HEK293 (cell line): ENCODE measurements at regions not wholly inside any gene's neighbourhood (a gene's known extent, or its start where the extent isn't known, plus 50 kb on each side); places are given as distances from the start of the nearest gene placed in this dataset.

Source experiments
- CTCF ChIA-PET: fragments of 350-600 bp; formaldehyde crosslinking; extraction: SDS; loops from one replicate; lab custom pipeline; 2021; ENCODE audit warnings: antibody characterized with exemption; lab: Yijun Ruan, JAX
- POLR2A ChIA-PET: fragments of 300-600 bp; formaldehyde crosslinking; extraction: SDS; loops from one replicate; lab custom pipeline; 2020; ENCODE audit warnings: antibody characterized with exemption, inconsistent platforms; lab: Yijun Ruan, JAX
- H3K27ac ChIP-seq: fragments of 200-500 bp; sonication (Bioruptor generic); 2 replicates; pipeline ENCODE4 v1.5.1; 2014; ENCODE audit warnings: low read depth, low read length, control low read depth, inconsistent platforms; ENCODE audit errors: extremely low read depth
- H3K36me3 ChIP-seq, 2 experiments: fragments of 200-500 bp in 1 of 2; sonication (Bioruptor generic) in 1 of 2; 1 replicate in 1 of 2; 2 replicates in 1 of 2; pipeline ENCODE4 v1.5.1; 2014 to 2017; ENCODE audit warnings: inconsistent platforms in 2 of 2, low read length in 2 of 2; ENCODE audit not compliant: control insufficient read depth in 2 of 2, insufficient read depth in 1 of 2
- H3K4me1 ChIP-seq: fragments of 200-500 bp; sonication (Bioruptor generic); 2 replicates; pipeline ENCODE4 v1.5.1; 2014; ENCODE audit warnings: mild to moderate bottlenecking, low read length, inconsistent platforms; ENCODE audit not compliant: control insufficient read depth, insufficient read depth
- H3K4me3 ChIP-seq: 2 replicates; pipeline ENCODE4 v1.5.1; 2011; ENCODE audit warnings: low read depth, mild to moderate bottlenecking, control low read depth, low read length, moderate library complexity
- H3K9me3 ChIP-seq: fragments of 200-500 bp; sonication (Bioruptor generic); 2 replicates; pipeline ENCODE4 v1.5.1; 2014; ENCODE audit warnings: low read depth, low read length, inconsistent platforms; ENCODE audit not compliant: control insufficient read depth, insufficient read depth
- KLF10 ChIP-seq: fragments of 450-650 bp; IDR thresholded peaks from 2 replicates; pipeline ENCODE4 v1.5.1; 2018; ENCODE audit warnings: missing biosample characterization, mild to moderate bottlenecking, missing genetic modification characterization
- MEIS1 ChIP-seq: sonication (generic); formaldehyde crosslinking; IDR thresholded peaks from 2 replicates; pipeline ENCODE4 v1.8.1; 2022; ENCODE audit warnings: missing genetic modification reagents, mild to moderate bottlenecking, borderline replicate concordance
- TCF7L2 ChIP-seq: IDR thresholded peaks from 2 replicates; pipeline ENCODE4 v1.6.1; 2011; ENCODE audit warnings: low read depth, mild to moderate bottlenecking, inconsistent platforms, low read length, moderate library complexity, borderline replicate concordance
- ZBTB21 ChIP-seq: fragments of 450-650 bp; formaldehyde crosslinking; IDR thresholded peaks from 2 replicates; pipeline ENCODE4 v1.5.1; 2017; ENCODE audit warnings: missing biosample characterization, missing genetic modification characterization
- ZNF133 ChIP-seq: fragments of 450-650 bp; formaldehyde crosslinking; IDR thresholded peaks from 2 replicates; pipeline ENCODE4 v1.5.1; 2016; ENCODE audit warnings: missing biosample characterization, missing genetic modification characterization
- ZNF140 ChIP-seq: fragments of 450-650 bp; formaldehyde crosslinking; IDR thresholded peaks from 2 replicates; pipeline ENCODE4 v1.5.1; 2016; ENCODE audit warnings: missing biosample characterization, missing genetic modification characterization
- ZNF18 ChIP-seq: fragments of 450-650 bp; formaldehyde crosslinking; IDR thresholded peaks from 2 replicates; pipeline ENCODE4 v1.5.1; 2016; ENCODE audit warnings: missing biosample characterization, missing genetic modification characterization
- ZNF202 ChIP-seq: fragments of 450-650 bp; formaldehyde crosslinking; IDR thresholded peaks from 2 replicates; pipeline ENCODE4 v1.5.1; 2016; ENCODE audit warnings: missing biosample characterization, missing genetic modification characterization, borderline replicate concordance
- ZNF362 ChIP-seq: fragments of 450-650 bp; formaldehyde crosslinking; IDR thresholded peaks from 2 replicates; pipeline ENCODE4 v1.5.1; 2016; ENCODE audit warnings: missing biosample characterization, missing genetic modification characterization
- ZNF426 ChIP-seq: fragments of 450-650 bp; formaldehyde crosslinking; IDR thresholded peaks from 2 replicates; pipeline ENCODE4 v1.5.1; 2017; ENCODE audit warnings: missing biosample characterization, missing genetic modification characterization, mild to moderate bottlenecking, inconsistent platforms, moderate library complexity
- ZNF561 ChIP-seq: fragments of 450-650 bp; IDR thresholded peaks from 2 replicates; pipeline ENCODE4 v1.5.1; 2018; ENCODE audit warnings: missing biosample characterization, missing genetic modification characterization, borderline replicate concordance
- ZNF658 ChIP-seq: fragments of 450-650 bp; formaldehyde crosslinking; IDR thresholded peaks from 2 replicates; pipeline ENCODE4; 2016; ENCODE audit warnings: missing biosample characterization, missing genetic modification characterization
- ZNF76 ChIP-seq: fragments of 450-650 bp; formaldehyde crosslinking; IDR thresholded peaks from 2 replicates; pipeline ENCODE4; 2016; ENCODE audit warnings: low read depth, missing biosample characterization, missing genetic modification characterization, borderline replicate concordance
- ZNF837 ChIP-seq: fragments of 450-650 bp; formaldehyde crosslinking; IDR thresholded peaks from 2 replicates; pipeline ENCODE4 v1.5.1; 2016; ENCODE audit warnings: missing biosample characterization, missing genetic modification characterization
- ZNF843 ChIP-seq: fragments of 450-650 bp; formaldehyde crosslinking; IDR thresholded peaks from 2 replicates; pipeline ENCODE4 v1.5.1; 2016; ENCODE audit warnings: missing biosample characterization, missing genetic modification characterization
- ZSCAN23 ChIP-seq: fragments of 450-650 bp; formaldehyde crosslinking; IDR thresholded peaks from 2 replicates; pipeline ENCODE4 v1.5.1; 2016; ENCODE audit warnings: missing biosample characterization, missing genetic modification characterization
- TF ChIP-seq, protein P1 (sequence below): fragments of 450-650 bp; formaldehyde crosslinking; IDR thresholded peaks from 2 replicates; pipeline ENCODE4 v1.5.1; 2016; ENCODE audit warnings: missing biosample characterization, missing genetic modification characterization, borderline replicate concordance
- TF ChIP-seq, protein P2 (sequence below): fragments of 450-650 bp; formaldehyde crosslinking; IDR thresholded peaks from 2 replicates; pipeline ENCODE4 v1.5.1; 2016; ENCODE audit warnings: missing biosample characterization, missing genetic modification characterization

DNA sequence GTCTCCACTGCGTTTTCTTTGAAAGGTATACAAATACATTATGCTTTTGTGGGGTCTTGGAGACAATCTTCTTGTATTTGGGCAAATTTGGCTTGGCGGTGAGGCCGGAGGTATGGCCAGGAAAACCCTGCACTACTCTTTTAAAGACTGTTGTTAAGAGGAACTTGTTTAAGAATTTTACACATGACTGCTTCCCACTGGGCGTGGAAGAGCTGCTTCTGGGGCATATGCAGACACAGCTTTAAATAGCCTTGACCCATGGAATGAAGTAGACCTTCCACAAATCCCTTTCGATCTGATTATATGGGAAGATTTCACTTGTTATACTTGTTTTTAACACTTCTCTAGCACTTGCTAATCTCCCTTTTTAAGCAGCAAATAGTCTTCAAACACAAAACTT lies 453.6 kb downstream of the MN1 start:
- Histone ChIP-seq H3K36me3 (no peaks in the 10 kb centered on the region; a peak in 1 of 3 replicates), H3K9me3 (no peaks in the 10 kb centered on the region; the same call in 1 of the 2 replicates), H3K27ac (no peak overlapping the region), H3K4me1 (no peaks in the 10 kb centered on the region), H3K4me3 (no peak overlapping the region)
- ChIA-PET CTCF (no interaction called here), POLR2A (no interaction called here)
- no peak for TF ChIP-seq ZNF658 (tag by site-specific recombination)
- no peak for TF ChIP-seq ZNF837
- no peak for TF ChIP-seq ZNF140
- no peak for TF ChIP-seq ZNF362 (tag by site-specific recombination)
- no peak for TF ChIP-seq MEIS1 (CRISPR knock-in tag)
- TF ChIP-seq ZNF133 (tag by site-specific recombination), result no peak
- TF ChIP-seq KLF10 (tag by site-specific recombination), result no peak
- TF ChIP-seq, protein P1, sequence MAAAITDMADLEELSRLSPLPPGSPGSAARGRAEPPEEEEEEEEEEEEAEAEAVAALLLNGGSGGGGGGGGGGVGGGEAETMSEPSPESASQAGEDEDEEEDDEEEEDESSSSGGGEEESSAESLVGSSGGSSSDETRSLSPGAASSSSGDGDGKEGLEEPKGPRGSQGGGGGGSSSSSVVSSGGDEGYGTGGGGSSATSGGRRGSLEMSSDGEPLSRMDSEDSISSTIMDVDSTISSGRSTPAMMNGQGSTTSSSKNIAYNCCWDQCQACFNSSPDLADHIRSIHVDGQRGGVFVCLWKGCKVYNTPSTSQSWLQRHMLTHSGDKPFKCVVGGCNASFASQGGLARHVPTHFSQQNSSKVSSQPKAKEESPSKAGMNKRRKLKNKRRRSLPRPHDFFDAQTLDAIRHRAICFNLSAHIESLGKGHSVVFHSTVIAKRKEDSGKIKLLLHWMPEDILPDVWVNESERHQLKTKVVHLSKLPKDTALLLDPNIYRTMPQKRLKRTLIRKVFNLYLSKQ (tag by site-specific recombination), result no peak
- TF ChIP-seq ZNF843, result no peak
- no peak for TF ChIP-seq ZNF426 (tag by site-specific recombination)
- TF ChIP-seq ZNF76 (tag by site-specific recombination), result no peak
- TF ChIP-seq ZBTB21 (tag by site-specific recombination), result no peak
- TF ChIP-seq ZNF18 (tag by site-specific recombination), result no peak
- TF ChIP-seq ZNF202 (tag by site-specific recombination), result no peak
- TF ChIP-seq TCF7L2, result no peak
- TF ChIP-seq, protein P2, sequence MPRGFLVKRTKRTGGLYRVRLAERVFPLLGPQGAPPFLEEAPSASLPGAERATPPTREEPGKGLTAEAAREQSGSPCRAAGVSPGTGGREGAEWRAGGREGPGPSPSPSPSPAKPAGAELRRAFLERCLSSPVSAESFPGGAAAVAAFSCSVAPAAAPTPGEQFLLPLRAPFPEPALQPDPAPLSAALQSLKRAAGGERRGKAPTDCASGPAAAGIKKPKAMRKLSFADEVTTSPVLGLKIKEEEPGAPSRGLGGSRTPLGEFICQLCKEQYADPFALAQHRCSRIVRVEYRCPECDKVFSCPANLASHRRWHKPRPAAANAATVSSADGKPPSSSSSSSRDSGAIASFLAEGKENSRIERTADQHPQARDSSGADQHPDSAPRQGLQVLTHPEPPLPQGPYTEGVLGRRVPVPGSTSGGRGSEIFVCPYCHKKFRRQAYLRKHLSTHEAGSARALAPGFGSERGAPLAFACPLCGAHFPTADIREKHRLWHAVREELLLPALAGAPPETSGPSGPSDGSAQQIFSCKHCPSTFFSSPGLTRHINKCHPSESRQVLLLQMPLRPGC, result no peak
- no peak for TF ChIP-seq ZNF561 (tag by site-specific recombination)
- TF ChIP-seq ZSCAN23 (tag by site-specific recombination), result no peak

DNA sequence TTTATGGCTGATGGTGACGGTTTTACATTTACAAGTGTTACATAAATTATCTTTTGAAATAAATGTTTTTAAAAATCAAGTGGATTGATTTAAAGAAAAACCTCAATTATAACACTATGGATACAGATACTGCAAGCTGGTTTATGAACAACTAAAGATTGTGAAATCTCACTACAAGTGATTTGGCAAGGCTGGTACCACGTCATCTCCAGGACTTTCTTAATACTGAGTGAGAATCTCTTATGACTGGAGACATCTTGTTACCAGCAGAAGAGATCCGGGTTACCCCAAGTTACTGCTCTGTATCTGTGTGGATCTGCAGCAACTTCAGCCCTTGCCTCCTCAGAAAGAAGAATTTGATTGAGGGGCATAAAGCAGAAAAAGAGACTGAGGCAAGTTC lies 452.9 kb downstream of the MN1 start:
- H3K4me3 ChIP-seq, result no peak overlapping the region
- no peaks in the 10 kb centered on the region; a peak in 1 of 3 replicates for H3K36me3 ChIP-seq
- no peaks in the 10 kb centered on the region for H3K4me1 ChIP-seq
- CTCF ChIA-PET, result no interaction called here
- TF ChIP-seq TCF7L2, result no peak
- POLR2A ChIA-PET, result no interaction called here
- no peak overlapping the region for H3K27ac ChIP-seq
- no peaks in the 10 kb centered on the region; the same call in 1 of the 2 replicates for H3K9me3 ChIP-seq
